HUES6 (cell line): ENCODE measurements at regions not wholly inside any gene's neighbourhood (a gene's known extent, or its start where the extent isn't known, plus 50 kb on each side); places are given as distances from the start of the nearest gene placed in this dataset.

ENCODE experiments used
- H3K27ac ChIP-seq: 2 replicates; pipeline ENCODE4 v1.7.0; 2013; ENCODE audit warnings: low read depth, mild to moderate bottlenecking, low read length, inconsistent platforms
- H3K27me3 ChIP-seq: 2 replicates; pipeline ENCODE4 v1.6.1; 2013; ENCODE audit warnings: low read length; ENCODE audit not compliant: control insufficient read depth, insufficient read depth
- H3K36me3 ChIP-seq: 2 replicates; pipeline ENCODE4 v1.6.1; 2013; ENCODE audit warnings: low read length; ENCODE audit not compliant: control insufficient read depth, insufficient read depth
- H3K4me1 ChIP-seq: 2 replicates; pipeline ENCODE4 v1.6.1; 2013; ENCODE audit warnings: low read length; ENCODE audit not compliant: control insufficient read depth, insufficient read depth
- H3K4me3 ChIP-seq: 2 replicates; pipeline ENCODE4 v1.5.1; 2013; ENCODE audit warnings: low read depth, low read length
- H3K9ac ChIP-seq: one replicate; pipeline ENCODE4 v1.6.1; 2013; ENCODE audit warnings: mild to moderate bottlenecking, low read length
- H3K9me3 ChIP-seq: 2 replicates; pipeline ENCODE4 v1.6.1; 2013; ENCODE audit warnings: low read depth, low read length; ENCODE audit not compliant: control insufficient read depth, insufficient read depth

DNA sequence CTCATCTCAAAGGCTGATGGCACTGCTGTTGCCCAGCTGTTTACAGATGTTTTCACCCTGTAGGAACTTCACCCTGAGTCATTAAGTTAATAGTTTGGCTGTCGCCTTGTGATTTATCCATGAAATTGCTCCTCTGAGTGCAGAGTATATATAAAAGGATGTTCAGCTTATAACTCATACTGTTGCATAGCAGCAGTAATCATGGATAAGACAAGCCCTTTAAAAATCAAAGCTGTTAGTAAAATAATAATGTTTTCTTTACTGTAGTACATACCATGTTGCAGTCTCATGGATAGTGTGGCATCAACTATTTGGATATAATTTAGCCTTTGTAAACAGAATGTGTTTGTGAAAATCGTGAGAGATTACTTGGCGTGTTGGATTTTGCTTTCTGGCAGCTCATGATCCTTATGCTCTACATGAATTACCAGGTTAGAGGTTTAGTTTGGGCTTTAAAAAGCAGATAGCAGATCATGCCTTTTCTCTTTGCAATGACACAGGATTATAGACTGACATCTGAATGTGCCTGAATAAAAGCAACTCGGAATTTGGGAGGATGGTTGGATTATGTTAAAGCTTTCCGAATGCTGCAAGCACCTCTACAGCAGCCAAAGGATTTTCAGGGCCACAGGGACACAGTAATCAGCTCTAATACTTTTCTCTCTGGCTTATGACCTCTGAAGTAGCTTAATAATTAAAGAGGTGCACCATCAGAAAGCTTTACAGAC lies 279.7 kb upstream of the ATP2B1 start:
- Histone ChIP-seq H3K4me1 (no peaks in the 10 kb centered on the region), H3K27ac (no peak overlapping the region), H3K9me3 (no peaks in the 10 kb centered on the region), H3K4me3 (no peak overlapping the region), H3K27me3 (no peaks in the 10 kb centered on the region), H3K9ac (no peak overlapping the region), H3K36me3 (no peaks in the 10 kb centered on the region)

GRCh38 chr12:89985935-89986334 lies 277.3 kb upstream of the ATP2B1 start:
- Histone ChIP-seq H3K9ac (no peak overlapping the region), H3K27ac (no peak overlapping the region), H3K36me3 (no peaks in the 10 kb centered on the region), H3K4me1 (no peaks in the 10 kb centered on the region), H3K27me3 (no peaks in the 10 kb centered on the region), H3K9me3 (no peaks in the 10 kb centered on the region), H3K4me3 (no peak overlapping the region)

GRCh38 chr12:89984846-89985245 lies 276.2 kb upstream of the ATP2B1 start:
- no peak overlapping the region for H3K9ac ChIP-seq
- no peaks in the 10 kb centered on the region for H3K36me3 ChIP-seq
- H3K4me3 ChIP-seq = no peak overlapping the region
- H3K27ac ChIP-seq = no peak overlapping the region
- H3K4me1 ChIP-seq = no peaks in the 10 kb centered on the region
- no peaks in the 10 kb centered on the region for H3K27me3 ChIP-seq
- H3K9me3 ChIP-seq = no peaks in the 10 kb centered on the region

GRCh38 chr12:89983622-89984021 lies 275.0 kb upstream of the ATP2B1 start:
- Histone ChIP-seq H3K4me1 (no peaks in the 10 kb centered on the region), H3K4me3 (no peak overlapping the region), H3K9ac (no peak overlapping the region), H3K27ac (no peak overlapping the region), H3K36me3 (no peaks in the 10 kb centered on the region), H3K9me3 (no peaks in the 10 kb centered on the region), H3K27me3 (no peaks in the 10 kb centered on the region)

DNA sequence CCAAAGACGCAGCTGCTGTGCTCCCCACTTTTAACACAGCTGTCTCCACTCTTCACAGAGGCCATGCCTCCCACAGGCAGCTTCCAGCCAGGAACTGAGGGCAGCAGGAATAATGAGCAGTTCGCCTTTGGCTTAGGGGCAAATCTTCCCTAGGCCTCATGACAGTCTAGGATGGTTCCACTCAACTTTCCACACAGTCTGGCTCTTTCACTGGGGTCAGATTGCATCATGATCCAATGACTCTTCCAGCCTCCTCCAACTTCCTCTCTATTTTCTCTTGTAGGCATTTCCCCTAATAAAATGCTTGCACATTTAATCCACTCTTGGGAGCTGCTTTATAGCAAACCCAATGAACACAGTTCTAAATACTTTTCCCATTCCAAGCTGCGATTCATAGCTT lies 271.6 kb upstream of the ATP2B1 start:
- no peaks in the 10 kb centered on the region for H3K4me1 ChIP-seq
- no peak overlapping the region for H3K27ac ChIP-seq
- H3K36me3 ChIP-seq = no peaks in the 10 kb centered on the region
- no peak overlapping the region for H3K4me3 ChIP-seq
- no peaks in the 10 kb centered on the region for H3K27me3 ChIP-seq
- H3K9me3 ChIP-seq = no peaks in the 10 kb centered on the region
- H3K9ac ChIP-seq = no peak overlapping the region

DNA sequence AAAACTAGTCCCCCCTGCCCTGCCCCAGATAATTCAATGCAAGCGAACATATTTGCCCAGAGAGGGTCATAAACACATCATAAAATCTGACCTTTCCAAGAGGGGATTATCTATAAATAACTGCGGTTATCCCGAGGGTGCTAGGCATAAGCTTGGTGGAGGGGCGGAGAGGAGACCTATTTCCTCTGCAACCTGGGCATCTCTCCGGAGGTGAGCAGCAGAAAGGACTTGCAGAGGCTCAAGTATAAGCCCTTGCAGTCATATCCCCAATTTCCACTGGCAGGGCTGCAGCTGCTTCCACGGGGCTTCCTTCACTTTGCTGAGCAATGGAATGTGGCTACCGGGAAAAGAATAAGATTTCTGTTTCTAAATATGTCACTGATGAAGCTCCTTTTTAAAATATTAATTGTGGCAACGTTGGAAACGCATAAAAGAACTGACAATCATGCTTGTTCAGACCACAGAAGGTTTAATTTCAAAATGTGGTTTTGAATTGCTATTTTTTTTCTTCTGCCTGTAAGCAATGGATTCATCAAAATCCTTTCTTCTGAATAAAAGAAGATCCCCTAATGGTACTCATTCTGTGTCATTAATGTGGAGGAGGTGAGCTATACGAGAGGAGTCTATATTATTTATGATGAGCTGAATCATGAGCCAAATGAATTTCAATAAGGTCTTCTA lies 268.9 kb upstream of the ATP2B1 start:
- Histone ChIP-seq H3K9me3 (no peaks in the 10 kb centered on the region), H3K27ac (no peak overlapping the region), H3K4me1 (no peaks in the 10 kb centered on the region), H3K9ac (no peak overlapping the region), H3K36me3 (no peaks in the 10 kb centered on the region), H3K4me3 (no peak overlapping the region), H3K27me3 (no peaks in the 10 kb centered on the region)

DNA sequence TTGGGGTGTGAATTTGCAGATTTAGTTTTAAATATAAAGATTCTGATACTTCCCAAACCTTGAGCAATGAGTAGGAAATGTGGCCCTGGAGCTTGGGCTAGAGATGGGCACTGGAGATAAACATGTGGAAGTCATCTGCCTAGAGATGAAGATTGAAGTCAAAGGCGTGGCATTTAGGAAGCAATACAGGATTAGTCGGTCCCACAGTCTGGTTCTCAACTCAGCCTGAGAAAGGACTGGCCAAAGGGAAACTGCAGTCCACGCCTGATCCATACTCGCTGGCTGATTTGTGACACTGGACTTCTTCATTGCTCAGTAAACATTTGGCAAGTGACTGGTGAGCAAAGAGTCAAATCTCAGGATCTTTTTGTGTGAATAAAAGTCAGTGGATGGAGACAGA lies 268.2 kb upstream of the ATP2B1 start:
- Histone ChIP-seq H3K27ac (no peak overlapping the region), H3K9me3 (no peaks in the 10 kb centered on the region), H3K9ac (no peak overlapping the region), H3K4me3 (no peak overlapping the region), H3K36me3 (no peaks in the 10 kb centered on the region), H3K27me3 (no peaks in the 10 kb centered on the region), H3K4me1 (no peaks in the 10 kb centered on the region)

- H3K4me3 ChIP-seq = no peak overlapping the region
- no peak overlapping the region for H3K27ac ChIP-seq
- no peak overlapping the region for H3K9ac ChIP-seq
- H3K4me1 ChIP-seq = no peaks in the 10 kb centered on the region
- H3K36me3 ChIP-seq = no peaks in the 10 kb centered on the region
- H3K9me3 ChIP-seq = no peaks in the 10 kb centered on the region
- H3K27me3 ChIP-seq = no peaks in the 10 kb centered on the region
These were observed 266.9 kb upstream of the ATP2B1 start for GRCh38 chr12:89975574-89975973.

- H3K4me1 ChIP-seq = no peaks in the 10 kb centered on the region
- no peak overlapping the region for H3K9ac ChIP-seq
- no peak overlapping the region for H3K4me3 ChIP-seq
- H3K27me3 ChIP-seq = no peaks in the 10 kb centered on the region
- no peaks in the 10 kb centered on the region for H3K9me3 ChIP-seq
- no peak overlapping the region for H3K27ac ChIP-seq
- no peaks in the 10 kb centered on the region for H3K36me3 ChIP-seq
These were observed 263.2 kb upstream of the ATP2B1 start for GRCh38 chr12:89971880-89972279.

DNA sequence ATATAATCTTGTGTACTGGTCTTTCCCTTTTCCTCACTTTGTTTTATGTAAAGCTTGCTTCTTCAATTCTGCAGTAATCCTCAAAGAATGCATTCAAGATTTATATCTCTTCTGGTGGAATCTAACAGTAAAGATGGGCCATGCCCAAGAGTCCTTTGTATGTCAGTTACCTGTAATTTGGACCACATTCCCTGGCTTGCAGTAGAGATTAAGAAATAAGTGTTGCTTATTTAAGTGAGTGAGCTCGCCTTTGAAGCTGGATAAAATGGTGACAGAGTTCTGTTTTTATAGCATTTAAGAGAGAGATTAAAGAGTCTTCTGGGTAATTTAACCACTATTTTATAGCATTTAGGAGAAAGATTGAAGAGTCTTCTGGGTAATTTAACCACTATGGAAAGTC lies 262.1 kb upstream of the ATP2B1 start:
- no peaks in the 10 kb centered on the region for H3K27me3 ChIP-seq
- H3K4me1 ChIP-seq = peaks cover 10% of the 10 kb centered on the region
- H3K27ac ChIP-seq = no peak overlapping the region
- H3K4me3 ChIP-seq = no peak overlapping the region
- H3K9ac ChIP-seq = no peak overlapping the region
- no peaks in the 10 kb centered on the region for H3K36me3 ChIP-seq
- no peaks in the 10 kb centered on the region for H3K9me3 ChIP-seq

- Histone ChIP-seq H3K27ac (no peak overlapping the region), H3K27me3 (no peaks in the 10 kb centered on the region), H3K4me3 (no peak overlapping the region), H3K4me1 (peaks cover 16% of the 10 kb centered on the region), H3K9me3 (no peaks in the 10 kb centered on the region), H3K9ac (no peak overlapping the region), H3K36me3 (no peaks in the 10 kb centered on the region)
These were observed 260.5 kb upstream of the ATP2B1 start for GRCh38 chr12:89969093-89969492.
